ENCODE measurements at regions not wholly inside any gene's neighbourhood (a gene's known extent, or its start where the extent isn't known, plus 50 kb on each side); places are given as distances from the start of the nearest gene placed in this dataset.

DNA sequence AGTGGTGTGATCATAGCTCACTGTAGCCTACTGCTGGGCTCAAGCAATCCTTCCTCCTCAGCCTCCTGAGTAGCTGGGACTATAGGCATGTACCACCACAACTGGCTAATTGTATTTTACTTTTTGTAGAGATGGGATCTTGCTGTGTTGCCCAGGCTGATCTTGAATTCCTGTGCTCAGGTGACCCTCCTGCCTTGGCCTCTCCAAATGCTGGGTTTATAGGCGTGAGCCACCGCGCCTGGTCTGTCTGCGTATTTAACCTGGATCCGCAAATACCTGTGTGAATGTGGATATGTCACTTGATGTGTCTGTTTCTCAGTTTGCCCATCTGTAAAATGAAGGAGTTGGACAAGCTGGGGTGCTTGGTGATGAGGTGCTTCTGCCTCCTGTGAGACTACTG is 123.9 kb downstream of the BAMBI start:
- in situ Hi-C loops (cut with HindIII; ENCODE audit: low sequenced_read_pairs), result no loop called here
- H3K4me3 ChIP-seq (ENCODE audit: low read depth, low read length), result no peak overlapping the region
- TF ChIP-seq CTCF (IDR thresholded peaks at IDR 0.05; ENCODE audit: low read depth, low read length), result no peak
- no peak for DNase-seq (ENCODE audit: low read depth, low spot score)

DNA sequence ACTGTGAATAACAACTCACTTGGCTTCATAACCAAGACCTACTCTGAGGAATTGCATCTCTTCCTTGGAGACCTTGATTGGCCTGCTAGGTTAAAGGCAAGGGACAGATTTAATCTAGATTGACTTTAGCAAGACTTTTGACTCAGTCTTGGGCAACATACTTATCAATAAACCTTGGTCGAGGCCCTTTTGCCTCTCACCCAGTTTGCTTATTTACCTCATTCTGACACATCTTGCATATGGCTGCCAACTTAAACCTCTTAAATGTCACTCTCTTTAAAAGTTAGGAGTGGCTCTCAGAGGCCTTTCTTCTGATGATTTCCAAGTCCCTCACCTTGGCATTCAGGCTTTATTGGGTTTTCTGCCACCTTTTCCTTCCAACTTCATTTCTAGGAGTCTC is 124.5 kb downstream of the BAMBI start:
- TF ChIP-seq CTCF (IDR thresholded peaks at IDR 0.05; ENCODE audit: low read depth, low read length), result no peak
- DNase-seq (ENCODE audit: low read depth, low spot score), result no peak
- H3K4me3 ChIP-seq (ENCODE audit: low read depth, low read length), result no peak overlapping the region
- in situ Hi-C loops (cut with HindIII; ENCODE audit: low sequenced_read_pairs), result no loop called here

- no peak overlapping the region for H3K4me3 ChIP-seq (ENCODE audit: low read depth, low read length)
- in situ Hi-C loops (cut with HindIII; ENCODE audit: low sequenced_read_pairs), result no loop called here
- no peak for DNase-seq (ENCODE audit: low read depth, low spot score)
- no peak for TF ChIP-seq CTCF (IDR thresholded peaks at IDR 0.05; ENCODE audit: low read depth, low read length)
These were observed 128.1 kb downstream of the BAMBI start for GRCh38 chr10:28805390-28805789.

DNA sequence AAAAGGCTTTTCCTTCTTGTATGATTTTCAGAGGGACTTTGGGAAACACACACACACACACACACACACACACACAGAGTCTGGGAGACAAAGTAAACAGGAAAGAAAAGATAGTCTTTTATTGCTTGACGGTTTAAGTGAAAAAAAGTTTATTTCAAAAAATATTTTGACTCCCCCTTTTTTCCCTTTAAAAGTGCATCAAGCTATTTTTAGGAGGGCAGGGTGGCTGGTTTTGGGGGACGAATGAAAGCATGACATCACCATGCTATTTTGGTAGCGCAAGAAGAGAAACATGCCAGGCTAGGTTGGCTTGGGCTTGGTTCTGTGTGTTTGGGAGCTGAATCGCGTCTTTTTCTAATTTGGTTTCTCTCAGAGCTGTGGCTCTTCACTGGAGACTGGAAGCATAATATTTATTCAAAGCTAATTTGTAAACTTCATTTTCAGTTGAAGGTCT is 129.2 kb downstream of the BAMBI start:
- no peak overlapping the region for H3K4me3 ChIP-seq (ENCODE audit: low read depth, low read length)
- no peak for DNase-seq (ENCODE audit: low read depth, low spot score)
- in situ Hi-C loops (cut with HindIII; ENCODE audit: low sequenced_read_pairs), result no loop called here
- TF ChIP-seq CTCF (IDR thresholded peaks at IDR 0.05; ENCODE audit: low read depth, low read length), result no peak

GRCh38 chr10:28806951-28807759 is 129.8 kb downstream of the BAMBI start:
- DNase-seq (ENCODE audit: low read depth, low spot score), result no peak
- TF ChIP-seq CTCF (IDR thresholded peaks at IDR 0.05; ENCODE audit: low read depth, low read length), result no peak
- in situ Hi-C loops (cut with HindIII; ENCODE audit: low sequenced_read_pairs), result no loop called here
- H3K4me3 ChIP-seq (ENCODE audit: low read depth, low read length), result no peak overlapping the region

GRCh38 chr10:28807760-28808613 is 130.7 kb downstream of the BAMBI start:
- H3K4me3 ChIP-seq (ENCODE audit: low read depth, low read length), result no peak overlapping the region
- DNase-seq (ENCODE audit: low read depth, low spot score), result no peak
- TF ChIP-seq CTCF (IDR thresholded peaks at IDR 0.05; ENCODE audit: low read depth, low read length), result no peak
- in situ Hi-C loops (cut with HindIII; ENCODE audit: low sequenced_read_pairs), result no loop called here
